M059J (cell line): ENCODE measurements at regions not wholly inside any gene's neighbourhood (a gene's known extent, or its start where the extent isn't known, plus 50 kb on each side); places are given as distances from the start of the nearest gene placed in this dataset.
"Not testable (repeated sequence)": the region's sequence is repeated elsewhere in the genome, so short reads cannot be mapped to it uniquely, and the experiment has no call there.

Source experiments
- DNase-seq: peaks from one replicate; pipeline ENCODE4 v3.0.0-alpha.2; 2012; ENCODE audit warnings: low read depth

DNA sequence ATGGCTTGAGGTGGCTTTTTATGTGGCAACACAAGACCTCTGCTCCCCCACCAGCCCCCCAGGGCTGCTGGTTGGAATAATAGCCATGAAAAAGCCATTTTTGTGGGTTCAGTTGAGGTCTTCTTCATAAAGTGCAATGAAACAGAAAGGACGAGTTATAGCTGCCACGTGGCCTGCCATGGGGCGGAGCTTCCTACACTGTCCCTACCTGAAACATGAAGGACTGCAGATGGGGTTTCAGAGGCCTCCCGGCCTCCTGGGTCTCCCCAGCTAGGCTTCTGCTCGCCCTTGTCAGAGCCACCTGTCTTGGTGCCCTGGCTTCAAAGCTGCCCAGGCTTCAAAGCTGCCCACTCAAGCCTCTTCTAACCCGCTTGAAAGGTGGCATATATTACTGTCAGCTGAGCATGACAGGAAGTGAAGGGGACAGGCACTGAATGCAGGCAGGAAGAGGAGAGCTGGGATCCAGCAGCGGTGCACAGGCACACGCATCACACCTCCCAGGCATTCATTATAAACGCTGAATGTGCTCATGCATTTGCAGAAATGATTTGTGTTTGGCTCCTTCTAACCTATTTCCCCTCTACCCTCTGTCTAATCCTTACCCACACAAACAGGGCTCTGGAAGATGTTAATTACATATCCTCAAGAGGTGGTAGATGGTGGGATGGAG is 245.9 kb upstream of the PODXL start:
- no peak for DNase-seq

GRCh38 chr7:131800531-131800930 is 244.1 kb upstream of the PODXL start:
- no peak for DNase-seq

- no peak for DNase-seq
Observed at GRCh38 chr7:131800008-131800407, 243.6 kb upstream of the PODXL start.

DNA sequence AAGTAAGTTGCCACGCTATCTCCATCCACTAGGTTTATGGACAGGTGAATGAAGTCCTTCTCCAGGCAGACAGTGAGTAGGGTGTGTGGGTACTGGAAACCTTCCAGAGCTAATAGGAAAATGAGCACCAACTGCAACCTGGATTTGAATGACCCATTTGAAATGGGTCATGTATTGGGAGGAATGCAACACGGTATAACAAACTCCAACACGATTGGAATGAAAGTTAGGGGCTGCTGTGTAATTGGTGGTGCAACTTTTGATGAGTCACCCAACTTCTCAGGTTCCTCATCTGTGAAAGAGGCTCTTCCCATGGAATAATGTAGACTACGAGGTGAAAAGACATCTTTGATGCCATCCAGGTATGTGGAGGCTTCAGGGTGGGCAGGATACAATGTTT is 241.4 kb upstream of the PODXL start:
- no peak for DNase-seq

DNA sequence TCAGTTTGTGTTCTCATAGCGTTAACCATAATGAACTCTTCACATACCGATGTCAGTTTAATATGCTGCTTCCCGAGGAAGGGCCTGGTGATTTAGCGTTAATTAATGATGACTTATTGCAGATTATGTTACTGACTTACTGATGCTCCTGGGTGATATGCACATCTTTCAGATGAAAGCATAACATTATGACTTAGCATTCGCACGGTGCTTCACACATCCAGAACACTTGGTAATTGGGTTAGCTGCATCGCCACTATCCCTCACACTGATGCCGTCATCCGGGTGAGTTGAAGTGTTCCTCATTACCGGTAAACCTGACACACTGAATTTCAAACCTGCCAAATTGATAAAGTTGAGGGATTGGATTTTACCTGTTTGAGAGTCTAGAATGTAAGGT is 239.0 kb upstream of the PODXL start:
- no peak for DNase-seq

GRCh38 chr7:131792311-131792710 is 235.9 kb upstream of the PODXL start:
- no peak for DNase-seq

DNA sequence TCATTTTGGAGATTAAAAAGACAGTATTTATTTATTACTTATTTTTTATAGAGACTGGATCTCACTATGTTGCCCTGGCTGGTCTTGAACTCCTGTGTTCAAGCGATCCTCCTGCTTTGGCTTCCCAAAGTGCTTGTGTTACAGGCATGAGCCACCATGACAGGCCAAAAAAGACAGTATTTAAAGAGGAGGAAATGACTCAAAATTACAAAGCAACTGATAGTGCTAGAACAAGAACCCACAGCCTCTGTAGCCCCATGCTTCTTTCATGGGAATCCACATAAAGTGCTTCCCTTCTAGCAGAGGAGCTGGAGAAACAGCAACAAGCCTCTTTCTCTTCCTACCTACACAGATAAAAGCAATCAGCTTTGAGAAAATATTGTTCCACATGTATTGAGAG is 230.7 kb upstream of the PODXL start:
- no peak for DNase-seq

- peak; percentile 7 for DNase-seq
Observed at GRCh38 chr7:131786204-131786603, 229.8 kb upstream of the PODXL start.

GRCh38 chr7:131778601-131779000 is 222.2 kb upstream of the PODXL start:
- DNase-seq, result no peak

- no peak for DNase-seq
Observed at GRCh38 chr7:131774419-131775220, 218.2 kb upstream of the PODXL start.

DNA sequence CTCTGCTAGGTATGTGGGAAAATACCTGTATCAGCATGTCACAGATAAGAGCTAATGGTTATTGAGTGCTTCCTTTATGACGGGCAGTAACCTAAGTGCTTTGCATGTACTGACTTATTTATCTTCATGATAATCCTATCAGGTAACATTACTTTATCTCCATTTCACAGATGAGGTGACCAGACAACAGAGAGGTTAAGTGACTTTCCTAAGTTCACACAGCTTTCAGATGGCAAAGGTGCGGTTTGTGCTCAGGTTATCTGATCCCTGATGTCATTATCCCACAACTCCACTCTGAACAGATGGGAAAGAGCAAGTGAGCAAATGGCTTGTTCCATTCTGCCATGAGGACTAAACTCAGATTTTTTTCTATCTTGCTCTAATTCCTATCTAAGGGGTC is 217.0 kb upstream of the PODXL start:
- no peak for DNase-seq

- DNase-seq, result peak; percentile 63
Observed at GRCh38 chr7:131769241-131769640, 212.8 kb upstream of the PODXL start.

GRCh38 chr7:131767591-131767990 is 211.2 kb upstream of the PODXL start:
- DNase-seq, result no peak

GRCh38 chr7:131765575-131765974 is 209.1 kb upstream of the PODXL start:
- no peak for DNase-seq

- no peak for DNase-seq
Observed at GRCh38 chr7:131764143-131764775, 207.8 kb upstream of the PODXL start.

DNA sequence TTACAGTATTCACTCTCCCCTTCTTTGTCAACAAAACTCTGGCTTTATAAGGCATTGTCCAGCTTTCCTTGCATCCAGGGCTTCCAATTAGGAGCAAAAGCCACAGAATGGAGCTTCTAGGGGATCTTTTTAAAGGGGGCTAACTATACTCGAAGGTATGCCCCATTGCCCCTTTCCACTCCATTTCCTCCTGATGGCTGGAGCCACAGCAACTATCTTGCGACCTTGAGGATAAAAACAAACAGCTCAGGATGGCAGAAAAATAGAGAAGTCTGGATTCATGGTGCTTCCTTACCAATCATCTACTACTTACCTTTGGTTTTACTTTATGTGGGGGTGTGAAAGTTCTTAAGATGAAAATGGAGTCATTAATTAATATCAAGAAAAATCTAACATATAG is 206.3 kb upstream of the PODXL start:
- no peak for DNase-seq

DNA sequence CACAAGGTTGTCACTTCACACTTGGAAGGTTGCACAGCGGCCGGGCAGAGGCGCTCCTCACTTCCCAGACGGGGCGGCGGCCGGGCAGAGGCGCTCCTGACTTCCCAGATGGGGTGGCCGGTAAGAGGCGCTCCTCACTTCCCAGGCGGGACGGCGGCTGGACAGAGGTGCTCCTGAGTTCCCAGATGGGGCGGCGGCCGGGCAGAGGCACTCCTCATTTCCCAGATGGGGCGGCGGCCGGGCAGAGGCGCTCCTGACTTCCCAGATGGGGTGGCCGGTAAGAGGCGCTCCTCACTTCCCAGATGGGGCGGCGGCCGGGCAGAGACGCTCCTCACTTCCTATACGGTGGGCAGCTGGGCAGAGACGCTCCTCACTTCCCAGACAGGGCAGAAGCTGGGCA is 199.4 kb upstream of the PODXL start:
- not testable (repeated sequence) for DNase-seq

GRCh38 chr7:131753620-131754222 is 197.3 kb upstream of the PODXL start:
- peak; percentile 12 for DNase-seq

DNA sequence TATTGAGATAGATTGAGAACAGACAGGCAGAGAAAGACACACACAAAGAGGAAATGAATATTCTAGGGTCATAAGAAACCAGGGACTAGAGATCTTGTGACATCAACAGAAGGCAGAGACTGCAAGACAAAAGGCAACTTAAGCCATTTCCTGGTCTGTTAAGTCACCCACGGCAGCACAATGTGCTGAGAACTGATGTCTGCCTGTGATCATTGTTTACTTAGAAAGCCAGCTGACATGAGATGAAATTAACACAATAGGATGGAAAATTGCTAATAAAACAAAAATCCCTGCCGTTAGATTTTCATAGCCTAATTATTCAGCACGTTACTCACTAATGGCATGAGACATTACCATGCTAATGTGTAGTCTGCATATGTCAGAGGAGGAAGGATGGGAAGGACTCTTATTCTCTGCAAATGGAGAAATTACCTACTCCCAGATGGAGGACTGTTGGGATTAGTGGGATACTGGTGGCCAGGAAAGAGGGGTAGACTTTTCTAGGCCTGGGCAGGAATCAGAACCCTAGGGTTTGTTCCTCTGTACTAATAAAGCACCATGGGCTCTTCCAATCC is 191.3 kb upstream of the PODXL start:
- DNase-seq, result no peak

GRCh38 chr7:131745390-131746248 is 189.2 kb upstream of the PODXL start:
- DNase-seq, result peak; percentile 25

GRCh38 chr7:131741446-131741845 is 185.0 kb upstream of the PODXL start:
- DNase-seq, result no peak
